HEK293 (cell line): ENCODE measurements at regions not wholly inside any gene's neighbourhood (a gene's known extent, or its start where the extent isn't known, plus 50 kb on each side); places are given as distances from the start of the nearest gene placed in this dataset.

Source experiments
- CTCF ChIA-PET: fragments of 350-600 bp; formaldehyde crosslinking; extraction: SDS; loops from one replicate; lab custom pipeline; 2021; ENCODE audit warnings: antibody characterized with exemption; lab: Yijun Ruan, JAX
- POLR2A ChIA-PET: fragments of 300-600 bp; formaldehyde crosslinking; extraction: SDS; loops from one replicate; lab custom pipeline; 2020; ENCODE audit warnings: antibody characterized with exemption, inconsistent platforms; lab: Yijun Ruan, JAX
- H3K27ac ChIP-seq: fragments of 200-500 bp; sonication (Bioruptor generic); 2 replicates; pipeline ENCODE4 v1.5.1; 2014; ENCODE audit warnings: low read depth, low read length, control low read depth, inconsistent platforms; ENCODE audit errors: extremely low read depth
- H3K36me3 ChIP-seq, 2 experiments: fragments of 200-500 bp in 1 of 2; sonication (Bioruptor generic) in 1 of 2; 1 replicate in 1 of 2; 2 replicates in 1 of 2; pipeline ENCODE4 v1.5.1; 2014 to 2017; ENCODE audit warnings: inconsistent platforms in 2 of 2, low read length in 2 of 2; ENCODE audit not compliant: control insufficient read depth in 2 of 2, insufficient read depth in 1 of 2
- H3K4me1 ChIP-seq: fragments of 200-500 bp; sonication (Bioruptor generic); 2 replicates; pipeline ENCODE4 v1.5.1; 2014; ENCODE audit warnings: mild to moderate bottlenecking, low read length, inconsistent platforms; ENCODE audit not compliant: control insufficient read depth, insufficient read depth
- H3K4me3 ChIP-seq: 2 replicates; pipeline ENCODE4 v1.5.1; 2011; ENCODE audit warnings: low read depth, mild to moderate bottlenecking, control low read depth, low read length, moderate library complexity
- H3K9me3 ChIP-seq: fragments of 200-500 bp; sonication (Bioruptor generic); 2 replicates; pipeline ENCODE4 v1.5.1; 2014; ENCODE audit warnings: low read depth, low read length, inconsistent platforms; ENCODE audit not compliant: control insufficient read depth, insufficient read depth
- GLI2 ChIP-seq: fragments of 450-650 bp; formaldehyde crosslinking; IDR thresholded peaks from 2 replicates; pipeline ENCODE4; 2017; ENCODE audit warnings: missing biosample characterization, missing genetic modification characterization, low read depth, borderline replicate concordance
- GLIS1 ChIP-seq: fragments of 450-650 bp; formaldehyde crosslinking; IDR thresholded peaks from 2 replicates; pipeline ENCODE4 v1.5.1; 2016; ENCODE audit warnings: missing biosample characterization, missing genetic modification characterization
- KLF9 ChIP-seq: fragments of 450-650 bp; formaldehyde crosslinking; IDR thresholded peaks from 2 replicates; pipeline ENCODE4 v1.5.1; 2016; ENCODE audit warnings: missing biosample characterization, missing genetic modification characterization, low read depth
- OVOL3 ChIP-seq: fragments of 450-650 bp; formaldehyde crosslinking; IDR thresholded peaks from 2 replicates; pipeline ENCODE4 v1.5.1; 2016; ENCODE audit warnings: missing biosample characterization, missing genetic modification characterization
- TCF7L2 ChIP-seq: IDR thresholded peaks from 2 replicates; pipeline ENCODE4 v1.6.1; 2011; ENCODE audit warnings: low read depth, mild to moderate bottlenecking, inconsistent platforms, low read length, moderate library complexity, borderline replicate concordance
- TSHZ1 ChIP-seq: fragments of 450-650 bp; formaldehyde crosslinking; IDR thresholded peaks from 2 replicates; pipeline ENCODE4 v1.5.1; 2016; ENCODE audit warnings: missing biosample characterization, missing genetic modification characterization, borderline replicate concordance
- ZBTB20 ChIP-seq: fragments of 450-650 bp; formaldehyde crosslinking; IDR thresholded peaks from 2 replicates; pipeline ENCODE4 v1.5.1; 2016; ENCODE audit warnings: missing biosample characterization, missing genetic modification characterization
- ZBTB44 ChIP-seq: fragments of 450-650 bp; IDR thresholded peaks from 2 replicates; pipeline ENCODE4 v1.5.1; 2018; ENCODE audit warnings: missing biosample characterization, mild to moderate bottlenecking, missing genetic modification characterization
- ZNF239 ChIP-seq: fragments of 450-650 bp; formaldehyde crosslinking; IDR thresholded peaks from 2 replicates; pipeline ENCODE4 v1.5.1; 2016; ENCODE audit warnings: missing biosample characterization, missing genetic modification characterization
- ZNF24 ChIP-seq: fragments of 450-650 bp; formaldehyde crosslinking; IDR thresholded peaks from 2 replicates; pipeline ENCODE4 v1.5.1; 2016; ENCODE audit warnings: missing biosample characterization, missing genetic modification characterization
- ZNF274 ChIP-seq, 2 experiments: fragments of 200-500 bp in 1 of 2; fragments of 450-650 bp in 1 of 2; sonication (Bioruptor generic) in 1 of 2; formaldehyde crosslinking in 1 of 2; IDR thresholded peaks; 2 replicates each; pipeline versions ENCODE4 v1.5.1 to v1.6.1; 2014 to 2016; ENCODE audit warnings: borderline replicate concordance in 1 of 2, inconsistent platforms in 1 of 2, low read length in 1 of 2, missing biosample characterization in 1 of 2, missing genetic modification characterization in 1 of 2
- ZNF394 ChIP-seq: fragments of 450-650 bp; formaldehyde crosslinking; IDR thresholded peaks from 2 replicates; pipeline ENCODE4 v1.5.1; 2016; ENCODE audit warnings: missing biosample characterization, missing genetic modification characterization, mild to moderate bottlenecking, moderate library complexity, borderline replicate concordance
- ZNF501 ChIP-seq: fragments of 450-650 bp; formaldehyde crosslinking; IDR thresholded peaks from 2 replicates; pipeline ENCODE4 v1.5.1; 2016; ENCODE audit warnings: missing biosample characterization, missing genetic modification characterization
- ZNF560 ChIP-seq: fragments of 450-650 bp; formaldehyde crosslinking; IDR thresholded peaks from 2 replicates; pipeline ENCODE4 v1.5.1; 2017; ENCODE audit warnings: missing biosample characterization, missing genetic modification characterization, borderline replicate concordance
- ZNF621 ChIP-seq: fragments of 450-650 bp; formaldehyde crosslinking; IDR thresholded peaks from 2 replicates; pipeline ENCODE4 v1.5.1; 2017; ENCODE audit warnings: missing biosample characterization, missing genetic modification characterization
- ZNF624 ChIP-seq: fragments of 450-650 bp; formaldehyde crosslinking; IDR thresholded peaks from 2 replicates; pipeline ENCODE4 v1.5.1; 2017; ENCODE audit warnings: missing biosample characterization, missing genetic modification characterization
- ZNF660 ChIP-seq: fragments of 450-650 bp; IDR thresholded peaks from 2 replicates; pipeline ENCODE4 v1.5.1; 2018; ENCODE audit warnings: missing biosample characterization, mild to moderate bottlenecking, missing genetic modification characterization
- ZNF670 ChIP-seq: fragments of 450-650 bp; formaldehyde crosslinking; IDR thresholded peaks from 2 replicates; pipeline ENCODE4 v1.5.1; 2016; ENCODE audit warnings: missing biosample characterization, missing genetic modification characterization, low read depth
- ZNF692 ChIP-seq: fragments of 450-650 bp; formaldehyde crosslinking; IDR thresholded peaks from 2 replicates; pipeline ENCODE4 v1.5.1; 2016; ENCODE audit warnings: missing biosample characterization, missing genetic modification characterization
- ZNF777 ChIP-seq: fragments of 450-650 bp; formaldehyde crosslinking; IDR thresholded peaks from 2 replicates; pipeline ENCODE4 v1.5.1; 2017; ENCODE audit warnings: missing biosample characterization, missing genetic modification characterization, borderline replicate concordance

GRCh38 chr4:159534655-159535054 is 431.8 kb downstream of the RAPGEF2 start:
- Histone ChIP-seq H3K9me3 (no peaks in the 10 kb centered on the region), H3K4me1 (no peaks in the 10 kb centered on the region), H3K4me3 (no peak overlapping the region), H3K36me3 (no peaks in the 10 kb centered on the region), H3K27ac (no peak overlapping the region)
- ChIA-PET POLR2A (no interaction called here), CTCF (no interaction called here)
- TF ChIP-seq ZNF394 (tag by site-specific recombination) (no peak), ZNF239 (tag by site-specific recombination) (no peak), GLI2 (no peak), ZNF501 (tag by site-specific recombination) (no peak), OVOL3 (tag by site-specific recombination) (no peak), ZNF624 (tag by site-specific recombination) (no peak), TSHZ1 (tag by site-specific recombination) (no peak), ZNF777 (tag by site-specific recombination) (no peak), ZNF660 (tag by site-specific recombination) (no peak), GLIS1 (no peak), TCF7L2 (no peak)

DNA sequence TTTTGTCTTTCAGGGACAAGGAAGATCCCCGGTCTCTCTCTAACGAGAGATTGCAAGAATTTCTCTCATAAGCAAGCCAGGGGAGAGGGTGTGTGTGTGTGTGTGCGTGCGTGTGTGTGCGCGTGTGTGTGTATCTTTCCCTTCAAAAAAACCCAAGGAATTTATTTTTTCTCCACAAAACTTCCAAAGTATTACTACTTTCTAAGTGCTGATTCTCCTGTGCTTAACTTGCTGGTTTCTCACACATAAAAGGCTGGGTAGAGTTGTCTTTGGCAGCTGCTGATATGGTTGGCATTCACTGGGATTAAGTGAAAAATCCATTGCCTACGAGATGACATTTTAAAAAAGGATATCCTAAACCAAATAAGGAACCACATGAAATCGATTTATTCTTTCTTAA is 435.7 kb downstream of the RAPGEF2 start:
- Histone ChIP-seq H3K36me3 (no peaks in the 10 kb centered on the region), H3K4me3 (no peak overlapping the region), H3K27ac (no peak overlapping the region), H3K4me1 (no peaks in the 10 kb centered on the region), H3K9me3 (no peaks in the 10 kb centered on the region)
- TF ChIP-seq ZNF560 (tag by site-specific recombination) (no peak), ZNF621 (tag by site-specific recombination) (no peak), ZBTB44 (tag by site-specific recombination) (no peak), ZNF692 (tag by site-specific recombination) (no peak), ZNF670 (no peak), ZNF24 (tag by site-specific recombination) (no peak)
- ChIA-PET CTCF (no interaction called here), POLR2A (no interaction called here)

DNA sequence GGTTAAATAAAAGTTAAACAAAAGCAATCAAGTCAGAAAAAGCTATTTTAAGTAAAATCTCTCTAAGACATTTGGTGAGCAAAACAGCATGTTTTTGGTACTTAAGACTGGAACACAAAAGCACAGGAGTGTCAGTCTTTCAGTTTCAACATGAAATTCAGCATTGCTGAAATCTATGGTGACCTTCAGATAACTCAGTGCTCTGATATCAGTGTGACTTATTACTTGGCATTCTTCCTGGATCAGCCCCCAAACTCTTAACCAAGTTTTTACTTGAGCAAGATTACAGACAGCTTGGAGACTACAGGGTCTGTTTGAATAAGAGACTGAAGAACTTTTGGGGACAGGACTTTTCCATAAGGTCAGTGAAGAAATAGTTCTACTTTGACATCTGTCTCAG is 437.2 kb downstream of the RAPGEF2 start:
- CTCF ChIA-PET, result no interaction called here
- Histone ChIP-seq H3K4me3 (no peak overlapping the region), H3K9me3 (no peaks in the 10 kb centered on the region), H3K4me1 (no peaks in the 10 kb centered on the region), H3K27ac (no peak overlapping the region), H3K36me3 (no peaks in the 10 kb centered on the region)
- TF ChIP-seq KLF9 (tag by site-specific recombination) (no peak), ZBTB20 (tag by site-specific recombination) (no peak), ZNF274 (IDR thresholded peaks at IDR 0.05; ENCODE audit: low read length) (no peak), ZNF274 (tag by site-specific recombination; IDR thresholded peaks at IDR 0.05; ENCODE audit: borderline replicate concordance) (no peak)
- POLR2A ChIA-PET, result no interaction called here
